Smooth muscle cell (in vitro differentiated cells): ENCODE measurements at regions not wholly inside any gene's neighbourhood (a gene's known extent, or its start where the extent isn't known, plus 50 kb on each side); places are given as distances from the start of the nearest gene placed in this dataset.

Experiments used
- DNase-seq: peaks from one replicate; lab custom pipeline; 2025; ENCODE audit not compliant: unreplicated experiment; lab: John Stamatoyannopoulos, UW
- H2AFZ ChIP-seq: fragments of 200-600 bp; sonication (generic); 2 replicates; pipeline ENCODE4 v1.6.0; 2016; ENCODE audit warnings: antibody characterized with exemption, low read depth, mild to moderate bottlenecking
- H3F3A ChIP-seq: fragments of 200-600 bp; sonication (generic); 2 replicates; pipeline ENCODE4 v1.6.0; 2017; ENCODE audit warnings: antibody characterized with exemption, low read depth
- H3K27ac ChIP-seq: fragments of 200-600 bp; sonication (generic); 2 replicates; pipeline ENCODE4 v1.5.1; 2016; ENCODE audit warnings: low read depth, mild to moderate bottlenecking
- H3K27me3 ChIP-seq: fragments of 200-600 bp; sonication (generic); 2 replicates; pipeline ENCODE4 v1.6.1; 2016; ENCODE audit warnings: low read depth, mild to moderate bottlenecking
- H3K36me3 ChIP-seq: fragments of 200-600 bp; sonication (generic); 2 replicates; pipeline ENCODE4 v1.5.1; 2016; ENCODE audit warnings: low read depth
- H3K4me1 ChIP-seq: fragments of 200-600 bp; sonication (generic); 2 replicates; pipeline ENCODE4 v1.5.1; 2016; ENCODE audit warnings: low read depth
- H3K4me2 ChIP-seq: fragments of 200-600 bp; sonication (generic); 2 replicates; pipeline ENCODE4 v1.6.0; 2016; ENCODE audit warnings: mild to moderate bottlenecking
- H3K4me3 ChIP-seq: fragments of 200-600 bp; sonication (generic); 2 replicates; pipeline ENCODE4 v1.5.1; 2016; ENCODE audit warnings: mild to moderate bottlenecking
- H3K79me2 ChIP-seq: fragments of 200-600 bp; sonication (generic); 2 replicates; pipeline ENCODE4 v1.6.0; 2016; ENCODE audit warnings: low read depth, mild to moderate bottlenecking
- H3K9ac ChIP-seq: fragments of 200-600 bp; sonication (generic); 2 replicates; pipeline ENCODE4 v1.6.0; 2016; ENCODE audit warnings: low read depth
- H3K9me3 ChIP-seq: fragments of 200-600 bp; sonication (generic); replicated peaks from 2 replicates; pipeline ENCODE4 v1.5.1; 2016; ENCODE audit warnings: low read depth
- H4K20me1 ChIP-seq: fragments of 200-600 bp; sonication (generic); 2 replicates; pipeline ENCODE4 v1.6.0; 2016; ENCODE audit warnings: low read depth
- CTCF ChIP-seq: fragments of 200-600 bp; sonication (generic); IDR thresholded peaks from 2 replicates; pipeline ENCODE4 v1.5.1; 2017; ENCODE audit warnings: borderline replicate concordance, mild to moderate bottlenecking, antibody characterized with exemption; ENCODE audit not compliant: insufficient read depth, poor library complexity, severe bottlenecking
- WGBS: methylation state at CpG from one replicate; pipeline ENCODE4 v1.1.7; 2016; ENCODE audit warnings: low lambda C conversion rate; 5-methylcytosine and 5-hydroxymethylcytosine counted together

GRCh38 chr5:89137148-89137547 lies 254.2 kb upstream of the MEF2C start:
- H4K20me1 ChIP-seq, result no peaks in the 10 kb centered on the region
- no peaks in the 10 kb centered on the region for H3K27me3 ChIP-seq
- H3K9ac ChIP-seq, result no peak overlapping the region
- TF ChIP-seq CTCF, result no peak
- H2AFZ ChIP-seq, result no peak overlapping the region
- H3K36me3 ChIP-seq, result no peaks in the 10 kb centered on the region
- H3K27ac ChIP-seq, result no peak overlapping the region
- WGBS, result 100% methylated on average over 1 of the region's 1 CpG
- H3F3A ChIP-seq, result no peaks in the 10 kb centered on the region
- H3K79me2 ChIP-seq, result no peaks in the 10 kb centered on the region
- no peaks in the 10 kb centered on the region for H3K4me1 ChIP-seq
- H3K4me2 ChIP-seq, result no peak overlapping the region
- no peak overlapping the region for H3K4me3 ChIP-seq
- DNase-seq, result no peak
- no peaks in the 10 kb centered on the region for H3K9me3 ChIP-seq

GRCh38 chr5:89133975-89134374 lies 251.0 kb upstream of the MEF2C start:
- 77% methylated on average over 1 of the region's 1 CpG for WGBS

DNA sequence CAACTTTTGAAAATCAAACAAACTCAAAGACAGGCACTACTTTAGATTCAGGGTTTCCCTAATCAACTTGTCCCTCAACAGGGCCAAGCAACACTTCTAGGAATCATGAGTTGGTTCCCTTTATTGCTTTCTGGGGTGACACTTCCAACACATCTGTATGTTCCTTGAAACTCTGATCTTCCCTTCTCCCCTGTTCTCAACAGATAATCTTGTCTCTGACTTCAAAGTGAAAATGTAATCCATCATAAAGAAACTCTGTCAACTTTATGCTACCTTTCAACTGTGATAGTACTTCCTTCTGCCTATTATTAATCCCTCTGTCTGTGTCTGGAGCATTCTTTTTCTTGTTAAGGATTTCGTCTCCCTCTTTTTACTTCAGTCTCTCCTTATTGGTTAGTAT lies 250.1 kb upstream of the MEF2C start:
- WGBS, result 76% methylated on average over 1 of the region's 1 CpG
- no peak overlapping the region for H3K4me3 ChIP-seq
- no peaks in the 10 kb centered on the region for H3K27me3 ChIP-seq
- no peaks in the 10 kb centered on the region for H3F3A ChIP-seq
- DNase-seq, result no peak
- no peak overlapping the region for H2AFZ ChIP-seq
- TF ChIP-seq CTCF, result no peak
- H3K9me3 ChIP-seq, result no peaks in the 10 kb centered on the region
- H3K4me2 ChIP-seq, result no peak overlapping the region
- no peak overlapping the region for H3K9ac ChIP-seq
- no peak overlapping the region for H3K27ac ChIP-seq
- H3K4me1 ChIP-seq, result peaks cover 4% of the 10 kb centered on the region
- no peaks in the 10 kb centered on the region for H4K20me1 ChIP-seq
- H3K36me3 ChIP-seq, result no peaks in the 10 kb centered on the region
- H3K79me2 ChIP-seq, result no peaks in the 10 kb centered on the region

More at GRCh38 chr5:89133975-89134374, 251.0 kb upstream of the MEF2C start:
- Histone ChIP-seq H3K27me3 (no peaks in the 10 kb centered on the region), H3K4me1 (peaks cover 4% of the 10 kb centered on the region), H3F3A (no peaks in the 10 kb centered on the region), H3K9me3 (no peaks in the 10 kb centered on the region), H3K4me2 (no peak overlapping the region), H3K36me3 (no peaks in the 10 kb centered on the region), H4K20me1 (no peaks in the 10 kb centered on the region), H3K27ac (no peak overlapping the region), H3K9ac (no peak overlapping the region), H2AFZ (no peak overlapping the region), H3K79me2 (no peaks in the 10 kb centered on the region), H3K4me3 (no peak overlapping the region)
- no peak for TF ChIP-seq CTCF
- no peak for DNase-seq

GRCh38 chr5:89130851-89131250 lies 247.9 kb upstream of the MEF2C start:
- H3K9ac ChIP-seq, result no peak overlapping the region
- 100% methylated on average over 1 of the region's 1 CpG for WGBS
- DNase-seq, result no peak

More at GRCh38 chr5:89130851-89131250, 247.9 kb upstream of the MEF2C start:
- H3K27me3 ChIP-seq, result no peaks in the 10 kb centered on the region
- H3K4me3 ChIP-seq, result no peak overlapping the region
- no peak for TF ChIP-seq CTCF
- H2AFZ ChIP-seq, result no peak overlapping the region
- no peaks in the 10 kb centered on the region for H3F3A ChIP-seq
- H3K4me2 ChIP-seq, result no peak overlapping the region
- no peaks in the 10 kb centered on the region for H3K36me3 ChIP-seq
- no peaks in the 10 kb centered on the region for H3K9me3 ChIP-seq
- H4K20me1 ChIP-seq, result no peaks in the 10 kb centered on the region
- H3K79me2 ChIP-seq, result no peaks in the 10 kb centered on the region
- no peak overlapping the region for H3K27ac ChIP-seq
- H3K4me1 ChIP-seq, result peaks cover 4% of the 10 kb centered on the region
